ENCODE measurements at regions not wholly inside any gene's neighbourhood (a gene's known extent, or its start where the extent isn't known, plus 50 kb on each side); places are given as distances from the start of the nearest gene placed in this dataset.
"Not testable (repeated sequence)": the region's sequence is repeated elsewhere in the genome, so short reads cannot be mapped to it uniquely, and the experiment has no call there.

- intact Hi-C loops (cut with DNase I), result no loop called here
- DNase-seq (ENCODE audit: low spot score), result no peak
These were observed 98.8 kb upstream of the MMADHC start for GRCh38 chr2:149686136-149687051.

GRCh38 chr2:149685401-149685800 lies 97.8 kb upstream of the MMADHC start:
- DNase-seq (ENCODE audit: low spot score); intact Hi-C loops (cut with DNase I): not testable (repeated sequence)

GRCh38 chr2:149679286-149679685 lies 91.7 kb upstream of the MMADHC start:
- intact Hi-C loops (cut with DNase I), result no loop called here
- DNase-seq (ENCODE audit: low spot score), result no peak

GRCh38 chr2:149677416-149677815 lies 89.8 kb upstream of the MMADHC start:
- intact Hi-C loops (cut with DNase I), result no loop called here
- DNase-seq (ENCODE audit: low spot score), result no peak

- intact Hi-C loops (cut with DNase I), result no loop called here
- no peak for DNase-seq (ENCODE audit: low spot score)
These were observed 82.5 kb upstream of the MMADHC start for GRCh38 chr2:149670086-149670485.

GRCh38 chr2:149666809-149667320 lies 79.3 kb upstream of the MMADHC start:
- intact Hi-C loops (cut with DNase I), result no loop called here
- DNase-seq (ENCODE audit: low spot score), result no peak

- intact Hi-C loops (cut with DNase I), result no loop called here
- no peak for DNase-seq (ENCODE audit: low spot score)
These were observed 77.3 kb upstream of the MMADHC start for GRCh38 chr2:149664896-149665295.

- intact Hi-C loops (cut with DNase I), result no loop called here
- DNase-seq (ENCODE audit: low spot score), result no peak
These were observed 75.0 kb upstream of the MMADHC start for GRCh38 chr2:149662556-149662955.

- DNase-seq (ENCODE audit: low spot score), result no peak
- intact Hi-C loops (cut with DNase I), result no loop called here
These were observed 74.3 kb upstream of the MMADHC start for GRCh38 chr2:149661844-149662243.

- intact Hi-C loops (cut with DNase I), result no loop called here
- no peak for DNase-seq (ENCODE audit: low spot score)
These were observed 71.0 kb upstream of the MMADHC start for GRCh38 chr2:149658553-149658952.

GRCh38 chr2:149657401-149658040 lies 69.9 kb upstream of the MMADHC start:
- intact Hi-C loops (cut with DNase I), result no loop called here
- no peak for DNase-seq (ENCODE audit: low spot score)

- intact Hi-C loops (cut with DNase I), result no loop called here
These were observed 69.4 kb upstream of the MMADHC start for GRCh38 chr2:149656996-149657395.

GRCh38 chr2:149653831-149654445 lies 66.4 kb upstream of the MMADHC start:
- intact Hi-C loops (cut with DNase I), result no loop called here
- DNase-seq (ENCODE audit: low spot score), result no peak

More at GRCh38 chr2:149656996-149657395, 69.4 kb upstream of the MMADHC start:
- no peak for DNase-seq (ENCODE audit: low spot score)

GRCh38 chr2:149652926-149653325 lies 65.4 kb upstream of the MMADHC start:
- intact Hi-C loops (cut with DNase I), result no loop called here
- DNase-seq (ENCODE audit: low spot score), result no peak

GRCh38 chr2:149652526-149652925 lies 65.0 kb upstream of the MMADHC start:
- no peak for DNase-seq (ENCODE audit: low spot score)
- intact Hi-C loops (cut with DNase I), result no loop called here

GRCh38 chr2:149651229-149651628 lies 63.7 kb upstream of the MMADHC start:
- intact Hi-C loops (cut with DNase I), result no loop called here
- DNase-seq (ENCODE audit: low spot score), result no peak

GRCh38 chr2:149650006-149650405 lies 62.4 kb upstream of the MMADHC start:
- intact Hi-C loops (cut with DNase I), result no loop called here
- no peak for DNase-seq (ENCODE audit: low spot score)

GRCh38 chr2:149648282-149649030 lies 60.9 kb upstream of the MMADHC start:
- no peak for DNase-seq (ENCODE audit: low spot score)
- intact Hi-C loops (cut with DNase I), result no loop called here

GRCh38 chr2:149645391-149645790 lies 57.8 kb upstream of the MMADHC start:
- no peak for DNase-seq (ENCODE audit: low spot score)
- intact Hi-C loops (cut with DNase I), result no loop called here
